Activated T-cell treated with anti-CD3 and anti-CD28 coated beads, Interleukin-2, amount 50 U/mL, for 4 hours (primary cell): ENCODE measurements at regions not wholly inside any gene's neighbourhood (a gene's known extent, or its start where the extent isn't known, plus 50 kb on each side); places are given as distances from the start of the nearest gene placed in this dataset.

ENCODE experiments used
- ATAC-seq, 2 donors: fragments of 200-7000 bp; cut with Tn5 transposase; one replicate each; pipeline ENCODE4 v1.10.0; 2021
- DNase-seq: peaks from one replicate; pipeline ENCODE4 v3.0.0-alpha.2; 2020
- H3K27me3 Mint-ChIP-seq: one replicate; pipeline ENCODE4 v1.8.0; 2021; ENCODE audit warnings: low read depth, mixed read lengths
- H3K36me3 Mint-ChIP-seq: one replicate; pipeline ENCODE4 v1.8.0; 2022; ENCODE audit warnings: mixed read lengths; ENCODE audit not compliant: insufficient read depth
- H3K4me1 Mint-ChIP-seq: one replicate; pipeline ENCODE4 v1.8.0; 2021; ENCODE audit warnings: low read depth, mixed read lengths
- H3K4me3 Mint-ChIP-seq: one replicate; pipeline ENCODE4 v1.8.0; 2021; ENCODE audit warnings: mild to moderate bottlenecking, moderate library complexity, mixed read lengths
- H3K9me3 Mint-ChIP-seq: one replicate; pipeline ENCODE4 v1.8.0; 2021; ENCODE audit warnings: mixed read lengths

- Mint-ChIP-seq H3K9me3 (peaks cover 4% of the 10 kb centered on the region), H3K36me3 (no peaks in the 10 kb centered on the region), H3K4me1 (no peaks in the 10 kb centered on the region), H3K27me3 (no peaks in the 10 kb centered on the region), H3K4me3 (no peak overlapping the region)
- no peak for ATAC-seq
- DNase-seq = no peak
These were observed 1430.9 kb upstream of the MIR17HG start for GRCh38 chr13:89916551-89916950.

- H3K4me1 Mint-ChIP-seq = no peaks in the 10 kb centered on the region
- ATAC-seq = no peak
- H3K9me3 Mint-ChIP-seq = peaks cover 8% of the 10 kb centered on the region
- no peaks in the 10 kb centered on the region for H3K27me3 Mint-ChIP-seq
- DNase-seq = no peak
- H3K36me3 Mint-ChIP-seq = no peaks in the 10 kb centered on the region
- H3K4me3 Mint-ChIP-seq = no peak overlapping the region
These were observed 1427.0 kb upstream of the MIR17HG start for GRCh38 chr13:89920461-89920860.

GRCh38 chr13:89923052-89923451 is 1424.4 kb upstream of the MIR17HG start:
- DNase-seq (no peak), ATAC-seq (no peak)
- no peaks in the 10 kb centered on the region for H3K27me3 Mint-ChIP-seq
- H3K36me3 Mint-ChIP-seq = no peaks in the 10 kb centered on the region
- H3K9me3 Mint-ChIP-seq = peaks cover 4% of the 10 kb centered on the region
- no peak overlapping the region for H3K4me3 Mint-ChIP-seq
- H3K4me1 Mint-ChIP-seq = no peaks in the 10 kb centered on the region

GRCh38 chr13:89923736-89924135 is 1423.8 kb upstream of the MIR17HG start:
- no peak overlapping the region for H3K4me3 Mint-ChIP-seq
- ATAC-seq (no peak), DNase-seq (no peak)
- H3K9me3 Mint-ChIP-seq = peaks cover 4% of the 10 kb centered on the region
- no peaks in the 10 kb centered on the region for H3K4me1 Mint-ChIP-seq
- H3K36me3 Mint-ChIP-seq = no peaks in the 10 kb centered on the region
- no peaks in the 10 kb centered on the region for H3K27me3 Mint-ChIP-seq

GRCh38 chr13:89925107-89925506 is 1422.4 kb upstream of the MIR17HG start:
- H3K9me3 Mint-ChIP-seq = peaks cover 4% of the 10 kb centered on the region
- no peak for ATAC-seq
- H3K4me1 Mint-ChIP-seq = no peaks in the 10 kb centered on the region
- H3K4me3 Mint-ChIP-seq = no peak overlapping the region
- no peaks in the 10 kb centered on the region for H3K36me3 Mint-ChIP-seq
- H3K27me3 Mint-ChIP-seq = no peaks in the 10 kb centered on the region
- no peak for DNase-seq

- Mint-ChIP-seq H3K9me3 (peaks cover 14% of the 10 kb centered on the region), H3K4me3 (no peak overlapping the region), H3K4me1 (no peaks in the 10 kb centered on the region), H3K36me3 (no peaks in the 10 kb centered on the region), H3K27me3 (no peaks in the 10 kb centered on the region)
- DNase-seq = no peak
- ATAC-seq = peak in 1 of 2 donors; percentile 10
These were observed 1416.6 kb upstream of the MIR17HG start for GRCh38 chr13:89930861-89931260.

- H3K4me3 Mint-ChIP-seq = no peak overlapping the region
- H3K4me1 Mint-ChIP-seq = no peaks in the 10 kb centered on the region
- H3K9me3 Mint-ChIP-seq = peaks cover 22% of the 10 kb centered on the region
- DNase-seq = no peak
- ATAC-seq = no peak
- H3K27me3 Mint-ChIP-seq = no peaks in the 10 kb centered on the region
- no peaks in the 10 kb centered on the region for H3K36me3 Mint-ChIP-seq
These were observed 1414.6 kb upstream of the MIR17HG start for GRCh38 chr13:89932902-89933301.

GRCh38 chr13:89936256-89936655 is 1411.2 kb upstream of the MIR17HG start:
- Mint-ChIP-seq H3K4me3 (no peak overlapping the region), H3K36me3 (no peaks in the 10 kb centered on the region), H3K27me3 (no peaks in the 10 kb centered on the region), H3K9me3 (peaks cover 32% of the 10 kb centered on the region), H3K4me1 (no peaks in the 10 kb centered on the region)
- DNase-seq (no peak), ATAC-seq (no peak)

- DNase-seq (no peak), ATAC-seq (no peak)
- H3K4me1 Mint-ChIP-seq = no peaks in the 10 kb centered on the region
- H3K36me3 Mint-ChIP-seq = no peaks in the 10 kb centered on the region
- no peak overlapping the region for H3K4me3 Mint-ChIP-seq
- no peaks in the 10 kb centered on the region for H3K27me3 Mint-ChIP-seq
- H3K9me3 Mint-ChIP-seq = peaks cover 32% of the 10 kb centered on the region
These were observed 1410.1 kb upstream of the MIR17HG start for GRCh38 chr13:89937420-89937819.

- Mint-ChIP-seq H3K9me3 (peaks cover 27% of the 10 kb centered on the region), H3K27me3 (no peaks in the 10 kb centered on the region), H3K4me3 (no peak overlapping the region), H3K4me1 (no peaks in the 10 kb centered on the region), H3K36me3 (no peaks in the 10 kb centered on the region)
- ATAC-seq (no peak), DNase-seq (no peak)
These were observed 1407.1 kb upstream of the MIR17HG start for GRCh38 chr13:89940383-89940782.

- Mint-ChIP-seq H3K4me1 (no peaks in the 10 kb centered on the region), H3K4me3 (no peak overlapping the region), H3K9me3 (peaks cover 24% of the 10 kb centered on the region), H3K36me3 (no peaks in the 10 kb centered on the region), H3K27me3 (no peaks in the 10 kb centered on the region)
- no peak for ATAC-seq
- DNase-seq = no peak
These were observed 1404.3 kb upstream of the MIR17HG start for GRCh38 chr13:89943139-89943538.

GRCh38 chr13:89950225-89950624 is 1397.3 kb upstream of the MIR17HG start:
- ATAC-seq = no peak
- no peaks in the 10 kb centered on the region for H3K36me3 Mint-ChIP-seq

GRCh38 chr13:89951341-89951740 is 1396.1 kb upstream of the MIR17HG start:
- no peaks in the 10 kb centered on the region for H3K27me3 Mint-ChIP-seq
- H3K9me3 Mint-ChIP-seq = peaks cover 14% of the 10 kb centered on the region
- H3K4me1 Mint-ChIP-seq = no peaks in the 10 kb centered on the region
- DNase-seq = no peak
- H3K4me3 Mint-ChIP-seq = no peak overlapping the region
- ATAC-seq = no peak
- H3K36me3 Mint-ChIP-seq = no peaks in the 10 kb centered on the region

More at GRCh38 chr13:89950225-89950624, 1397.3 kb upstream of the MIR17HG start:
- Mint-ChIP-seq H3K4me1 (no peaks in the 10 kb centered on the region), H3K27me3 (no peaks in the 10 kb centered on the region), H3K9me3 (peaks cover 14% of the 10 kb centered on the region), H3K4me3 (no peak overlapping the region)
- DNase-seq = no peak

- no peak for DNase-seq
- H3K4me1 Mint-ChIP-seq = no peaks in the 10 kb centered on the region
- H3K27me3 Mint-ChIP-seq = no peaks in the 10 kb centered on the region
- H3K36me3 Mint-ChIP-seq = no peaks in the 10 kb centered on the region
- no peak for ATAC-seq
- no peak overlapping the region for H3K4me3 Mint-ChIP-seq
- peaks cover 9% of the 10 kb centered on the region for H3K9me3 Mint-ChIP-seq
These were observed 1393.9 kb upstream of the MIR17HG start for GRCh38 chr13:89953581-89953980.

GRCh38 chr13:89955773-89956172 is 1391.7 kb upstream of the MIR17HG start:
- H3K4me1 Mint-ChIP-seq = no peaks in the 10 kb centered on the region
- H3K27me3 Mint-ChIP-seq = no peaks in the 10 kb centered on the region
- DNase-seq (no peak), ATAC-seq (no peak)
- H3K36me3 Mint-ChIP-seq = no peaks in the 10 kb centered on the region
- peaks cover 13% of the 10 kb centered on the region for H3K9me3 Mint-ChIP-seq
- no peak overlapping the region for H3K4me3 Mint-ChIP-seq

GRCh38 chr13:89959074-89959473 is 1388.4 kb upstream of the MIR17HG start:
- Mint-ChIP-seq H3K4me3 (no peak overlapping the region), H3K36me3 (no peaks in the 10 kb centered on the region), H3K9me3 (peaks cover 13% of the 10 kb centered on the region), H3K4me1 (no peaks in the 10 kb centered on the region), H3K27me3 (no peaks in the 10 kb centered on the region)
- ATAC-seq (no peak), DNase-seq (no peak)
